GM20000 (cell line): ENCODE measurements at regions not wholly inside any gene's neighbourhood (a gene's known extent, or its start where the extent isn't known, plus 50 kb on each side); places are given as distances from the start of the nearest gene placed in this dataset.

Experiments used
- DNase-seq: peaks from one replicate; pipeline ENCODE4 v3.0.0; 2012; ENCODE audit warnings: low spot score
- CTCF ChIP-seq: IDR thresholded peaks from 2 replicates; pipeline ENCODE4 v1.5.1; 2012; ENCODE audit warnings: mild to moderate bottlenecking, control low read depth; ENCODE audit errors: extremely low read depth, missing control alignments

DNA sequence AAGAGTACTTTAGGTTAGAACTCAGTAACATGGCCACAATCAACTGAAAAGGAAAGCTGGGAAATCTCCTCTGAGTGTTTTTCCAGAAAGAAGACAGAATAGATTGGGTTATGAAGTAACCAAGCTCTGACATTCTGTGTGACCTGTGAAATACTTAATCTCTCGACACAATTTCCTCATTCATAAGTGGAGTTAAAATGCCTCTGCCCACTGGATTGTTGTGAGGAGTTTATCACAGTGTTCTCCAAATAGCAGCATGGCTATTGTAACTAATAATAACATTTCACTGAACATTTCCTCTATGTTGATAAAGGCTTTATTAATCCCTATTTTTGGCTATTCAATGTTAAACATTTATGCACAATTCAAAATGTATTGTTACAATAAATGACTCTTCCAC lies 311.0 kb downstream of the GABRB2 start:
- no peak for DNase-seq
- TF ChIP-seq CTCF: no peak

DNA sequence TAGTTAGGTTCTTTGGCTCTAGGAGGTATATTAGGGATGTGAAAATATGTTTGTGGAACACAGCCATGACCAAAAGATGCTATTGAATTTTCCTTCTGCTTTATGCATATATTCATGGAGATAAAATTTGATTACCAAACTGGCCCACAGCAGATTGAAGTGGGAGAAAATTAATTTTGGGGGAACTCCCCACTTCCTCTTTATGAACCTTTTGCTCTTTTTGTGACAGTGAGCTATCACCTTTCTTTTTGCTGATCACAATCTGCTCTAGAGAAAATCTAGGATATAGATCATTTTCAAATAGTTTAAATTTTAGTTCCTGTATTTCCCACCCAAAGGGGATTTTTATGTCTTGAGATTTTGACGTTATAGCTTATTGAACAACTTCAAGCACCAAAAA lies 313.0 kb downstream of the GABRB2 start:
- no peak for TF ChIP-seq CTCF
- DNase-seq: no peak

DNA sequence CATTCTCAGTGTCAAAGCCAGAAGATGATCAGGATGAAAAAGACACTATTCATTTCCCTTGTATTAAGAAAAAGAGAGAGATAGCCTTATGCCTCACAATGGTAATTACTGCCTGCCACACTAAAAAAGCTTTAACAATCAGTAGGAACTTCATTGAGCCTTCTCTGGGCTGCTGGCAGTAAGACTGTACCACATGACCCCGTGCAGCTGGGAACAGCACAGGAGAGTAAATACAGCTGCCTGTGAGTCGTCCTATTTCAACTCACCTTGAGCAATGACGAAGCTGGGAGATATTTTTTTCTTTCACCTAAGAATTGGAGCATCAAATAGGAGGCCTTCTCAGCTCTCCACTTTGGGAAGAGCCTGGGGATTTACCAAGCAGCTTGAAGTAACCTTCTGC lies 316.3 kb downstream of the GABRB2 start:
- no peak for DNase-seq

DNA sequence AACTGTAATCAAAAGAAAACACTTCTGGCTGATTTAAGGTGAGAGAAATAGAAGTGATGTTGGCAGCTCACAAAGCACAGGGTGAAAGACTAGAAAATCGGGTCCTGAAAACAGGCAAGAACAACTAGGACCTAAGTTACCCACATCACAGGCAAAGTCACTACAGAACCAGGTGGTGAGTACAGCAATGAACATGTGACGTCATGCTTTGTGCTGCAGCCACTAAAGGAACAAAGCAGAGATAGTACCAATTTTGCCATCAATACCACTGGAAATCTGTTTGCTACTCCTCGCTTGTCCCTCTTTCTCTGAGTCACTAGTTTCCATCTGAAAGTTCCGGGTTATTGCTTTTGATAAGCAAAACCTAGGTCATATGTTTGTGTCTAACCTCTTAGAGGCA lies 326.7 kb downstream of the GABRB2 start:
- no peak for TF ChIP-seq CTCF
- DNase-seq: no peak

More for the DNA sequence above, 316.3 kb downstream of the GABRB2 start:
- TF ChIP-seq CTCF: no peak

DNA sequence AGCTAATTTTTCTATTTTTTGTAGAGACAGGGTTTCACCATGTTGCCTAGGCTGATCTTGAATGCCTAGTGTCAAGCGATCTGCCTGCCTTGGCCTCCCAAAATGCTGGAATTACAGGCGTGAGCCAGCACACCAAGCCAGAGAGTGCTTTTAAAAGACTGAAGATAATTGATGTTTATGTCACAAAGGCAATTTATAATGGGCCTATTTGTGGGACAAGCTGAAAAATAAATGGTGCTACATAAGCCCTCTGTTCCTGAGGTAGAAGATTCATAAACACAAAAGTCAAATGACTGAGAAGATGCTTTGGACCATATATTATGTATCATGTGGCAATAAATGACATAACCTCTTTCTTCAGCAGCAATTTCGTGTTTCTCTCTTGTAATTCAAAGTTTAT lies 329.6 kb downstream of the GABRB2 start:
- TF ChIP-seq CTCF: no peak
- DNase-seq: no peak

DNA sequence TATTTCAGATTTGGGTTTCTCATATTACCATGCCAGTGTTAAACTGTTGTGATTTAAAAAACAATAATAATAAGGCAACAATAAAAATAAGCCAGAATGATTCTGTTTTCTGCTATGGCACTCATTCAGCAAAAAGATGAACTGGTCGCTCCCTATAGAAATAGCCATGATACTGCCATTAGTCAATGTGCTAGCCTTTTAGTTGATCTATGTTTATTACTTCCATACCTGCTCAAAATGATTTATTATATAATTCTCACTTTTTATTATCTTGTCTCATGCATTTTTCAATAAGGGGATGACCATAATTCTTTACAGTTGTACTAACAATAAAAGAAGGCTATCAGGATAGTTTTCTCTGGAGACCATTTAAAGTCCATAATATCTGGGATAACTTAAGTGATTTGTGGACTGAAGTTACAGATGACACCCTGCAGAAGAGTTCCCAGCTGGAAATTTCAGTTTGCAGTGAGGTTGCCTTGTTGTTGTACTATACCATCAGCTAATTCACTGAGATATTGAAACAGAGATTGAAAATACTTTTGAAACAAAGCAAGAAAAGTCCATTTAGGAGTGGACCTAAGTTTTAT lies 334.3 kb downstream of the GABRB2 start:
- TF ChIP-seq CTCF: no peak
- DNase-seq: no peak

- no peak for DNase-seq
- TF ChIP-seq CTCF: no peak
These were observed 345.0 kb downstream of the GABRB2 start for GRCh38 chr5:161201558-161201957.

DNA sequence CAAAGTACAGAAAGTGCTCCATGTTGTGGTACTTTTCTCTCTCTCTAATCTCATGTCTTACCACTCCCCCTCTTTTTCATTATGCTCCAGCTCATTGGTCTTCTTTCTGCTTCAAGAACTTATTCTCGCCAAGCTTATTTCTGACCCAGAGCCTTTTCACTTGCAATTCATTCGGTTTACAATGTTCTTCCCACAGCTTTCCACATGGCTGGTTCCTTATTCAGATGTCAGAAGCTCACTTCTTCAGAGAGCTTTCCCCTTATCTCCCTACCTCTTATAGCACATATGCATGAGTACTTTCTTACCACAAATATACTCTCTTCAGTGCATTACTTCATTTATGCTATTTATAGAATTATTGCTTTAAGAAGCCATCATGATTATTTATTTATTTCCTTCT lies 338.8 kb upstream of the ATP10B start:
- no peak for TF ChIP-seq CTCF
- no peak for DNase-seq
